ENCODE measurements at regions not wholly inside any gene's neighbourhood (a gene's known extent, or its start where the extent isn't known, plus 50 kb on each side); places are given as distances from the start of the nearest gene placed in this dataset.

- H2BK120ac ChIP-seq (ENCODE audit: low read depth, low read length) = no peak overlapping the region
- no peak overlapping the region for H2AK9ac ChIP-seq (replicated peaks; ENCODE audit: low read depth, low read length, poor library complexity)
- no peak overlapping the region for H4K8ac ChIP-seq (ENCODE audit: low read depth in 2 of 2, low read length in 2 of 2)
- TF ChIP-seq RFX5 (IDR thresholded peaks at IDR 0.05; ENCODE audit: low read depth, low read length) (no peak), RAD21 (IDR thresholded peaks at IDR 0.05; ENCODE audit: low read length) (no peak), ELK1 (IDR thresholded peaks at IDR 0.05; ENCODE audit: borderline replicate concordance, low read depth, low read length) (no peak), POLR2A (IDR thresholded peaks at IDR 0.05; ENCODE audit: low read depth, low read length) (no peak), BHLHE40 (IDR thresholded peaks at IDR 0.05; ENCODE audit: low read depth, low read length) (no peak), CTCF (conservative IDR thresholded peaks at IDR 0.05; ENCODE audit: low read depth, low read length) (no peak)
- no peak overlapping the region for H3K56ac ChIP-seq (ENCODE audit: extremely low read depth, insufficient read depth, low read length)
- no peak overlapping the region for H3K18ac ChIP-seq (ENCODE audit: low read depth, low read length)
- H2AK5ac ChIP-seq (ENCODE audit: low read depth, low read length) = no peak overlapping the region
- no peak for DNase-seq
- no peaks in the 10 kb centered on the region for H3K4me1 ChIP-seq (ENCODE audit: control insufficient read depth, insufficient read depth, low read length)
- H2BK20ac ChIP-seq (ENCODE audit: low read depth, low read length) = no peak overlapping the region
- peaks cover 24% of the 10 kb centered on the region; the same call in 1 of the 2 replicates for H3K27me3 ChIP-seq (ENCODE audit: control insufficient read depth, insufficient read depth, low read length)
- no peaks in the 10 kb centered on the region for H3K9me3 ChIP-seq (ENCODE audit: control insufficient read depth, insufficient read depth, low read length)
- no peak overlapping the region for H3K4me2 ChIP-seq (ENCODE audit: low read depth, low read length)
- no peak overlapping the region for H3K14ac ChIP-seq (replicated peaks; ENCODE audit: low read depth, low read length)
- dilution Hi-C loops (cut with HindIII; ENCODE audit: low sequenced_read_pairs, unreplicated experiment) (no loop called here), intact Hi-C loops (cut with micrococcal nuclease) (no loop called here), in situ Hi-C loops (cut with MboI; ENCODE audit: low sequenced_read_pairs) (no loop called here)
- H4K5ac ChIP-seq (ENCODE audit: low read depth, low read length) = no peak overlapping the region
- H3K4me3 ChIP-seq (ENCODE audit: insufficient read depth, low read depth, low read length) = no peak overlapping the region
- no TSS peak for BruUV-seq (replicated peaks)
- no peaks in the 10 kb centered on the region for H3K79me1 ChIP-seq (ENCODE audit: low read depth in 1 of 2, low read length in 2 of 2)
- no peaks in the 10 kb centered on the region for H4K20me1 ChIP-seq (ENCODE audit: insufficient read depth, low read length)
- POLR2A ChIA-PET (ENCODE audit: unreplicated experiment) = no interaction called here
- H2BK5ac ChIP-seq (ENCODE audit: low read depth, low read length, poor library complexity, severe bottlenecking) = no peak overlapping the region
- H2AFZ ChIP-seq (replicated peaks; ENCODE audit: low read length, poor library complexity) = no peak overlapping the region
- H2BK15ac ChIP-seq (ENCODE audit: low read depth, low read length) = no peak overlapping the region
- H4K91ac ChIP-seq (ENCODE audit: insufficient read depth, low read depth, low read length) = no peak overlapping the region
- H3K9ac ChIP-seq (ENCODE audit: low read depth, low read length) = no peak overlapping the region
- H3K36me3 ChIP-seq (ENCODE audit: control insufficient read depth, insufficient read depth, low read length) = no peaks in the 10 kb centered on the region
- CTCF ChIA-PET = no interaction called here
- no peak overlapping the region for H3K4ac ChIP-seq (ENCODE audit: low read depth, low read length)
- H3K27ac ChIP-seq (ENCODE audit: insufficient read depth, low read length) = no peak overlapping the region
- ATAC-seq (ENCODE audit: low read depth) = no peak
- H3K23ac ChIP-seq (ENCODE audit: low read depth, low read length) = no peak overlapping the region
- no peaks in the 10 kb centered on the region for H3K9me1 ChIP-seq (ENCODE audit: insufficient read depth, low read length)
- WGBS, 2 experiments (ENCODE audit: extremely low coverage in 2 of 2, insufficient read length in 1 of 2) = 64% methylated on average over 5 of the region's 9 CpGs; no CpG with 5 or more reads in 1 of the 2 experiments
Measured at GRCh38 chr10:71039551-71039950, 151.2 kb upstream of the PCBD1 start.

All from IMR-90 (cell line).